ENCODE measurements at regions not wholly inside any gene's neighbourhood (a gene's known extent, or its start where the extent isn't known, plus 50 kb on each side); places are given as distances from the start of the nearest gene placed in this dataset.

DNA sequence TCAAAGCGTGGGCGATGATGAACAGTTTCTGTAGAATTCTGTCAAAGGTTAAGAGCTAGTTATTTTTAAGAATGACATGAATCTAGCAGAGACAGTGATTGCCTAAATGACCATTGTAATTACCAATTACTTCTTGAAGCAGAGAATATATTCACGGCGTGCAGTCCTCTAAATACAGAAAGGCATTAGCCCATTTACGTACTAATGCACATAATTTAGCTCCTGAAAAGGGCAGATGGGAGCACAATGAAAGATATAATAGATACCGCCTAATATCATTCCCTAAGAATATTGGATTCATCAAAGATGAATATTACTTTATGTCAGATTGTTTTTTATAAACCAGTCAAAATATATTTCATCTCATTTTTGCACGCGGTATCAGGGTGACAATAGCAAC is 212.4 kb downstream of the URI1 start:
- Histone ChIP-seq H3K79me2 (ENCODE audit: insufficient read depth) (no peaks in the 10 kb centered on the region), H3K9me2 (no peaks in the 10 kb centered on the region), H3K4me2 (no peak overlapping the region), H3K9ac (no peak overlapping the region), H3K36me3 (replicated peaks in 1 of 2; ENCODE audit: control insufficient read depth in 1 of 2, insufficient read depth in 2 of 2, low read length in 1 of 2) (no peaks in the 10 kb centered on the region), H3K4me3 (ENCODE audit: low read depth in 2 of 2, low read length in 1 of 2) (no peak overlapping the region), H3K27ac (ENCODE audit: low read depth in 2 of 2, low read length in 1 of 2) (peak overlapping the region; percentile 9 to 98; a peak in 3 of 4 replicates), H4K20me1 (ENCODE audit: insufficient read depth) (no peaks in the 10 kb centered on the region), H3K4me1 (ENCODE audit: control insufficient read depth in 1 of 2, insufficient read depth in 2 of 2, low read depth in 1 of 2, low read length in 1 of 2) (peaks cover 0 to 57% of the 10 kb centered on the region in 2 experiments; a peak in 2 of 4 replicates), H2AFZ (ENCODE audit: low read depth) (no peak overlapping the region), H3K27me3 (ENCODE audit: insufficient read depth) (no peaks in the 10 kb centered on the region), H3F3A (replicated peaks; ENCODE audit: insufficient read depth) (no peaks in the 10 kb centered on the region), H3K9me3 (no peaks in the 10 kb centered on the region)
- ChIA-PET POLR2A (interaction anchor here (0.5 to 0.7 kb wide), 2 partner anchors 18 to 251 kb away, joined by 3 read pairs; no protein-coding TSS in a partner anchor), CTCF (interaction anchor here (1.0 to 1.3 kb wide), 3 partner anchors 19 to 496 kb away, joined by 3 read pairs; no protein-coding TSS in a partner anchor)
- DNase-seq, result no peak
- WGBS (ENCODE audit: low lambda C conversion rate), result 20% methylated on average over 8 of the region's 8 CpGs
- TF ChIP-seq, protein P1, sequence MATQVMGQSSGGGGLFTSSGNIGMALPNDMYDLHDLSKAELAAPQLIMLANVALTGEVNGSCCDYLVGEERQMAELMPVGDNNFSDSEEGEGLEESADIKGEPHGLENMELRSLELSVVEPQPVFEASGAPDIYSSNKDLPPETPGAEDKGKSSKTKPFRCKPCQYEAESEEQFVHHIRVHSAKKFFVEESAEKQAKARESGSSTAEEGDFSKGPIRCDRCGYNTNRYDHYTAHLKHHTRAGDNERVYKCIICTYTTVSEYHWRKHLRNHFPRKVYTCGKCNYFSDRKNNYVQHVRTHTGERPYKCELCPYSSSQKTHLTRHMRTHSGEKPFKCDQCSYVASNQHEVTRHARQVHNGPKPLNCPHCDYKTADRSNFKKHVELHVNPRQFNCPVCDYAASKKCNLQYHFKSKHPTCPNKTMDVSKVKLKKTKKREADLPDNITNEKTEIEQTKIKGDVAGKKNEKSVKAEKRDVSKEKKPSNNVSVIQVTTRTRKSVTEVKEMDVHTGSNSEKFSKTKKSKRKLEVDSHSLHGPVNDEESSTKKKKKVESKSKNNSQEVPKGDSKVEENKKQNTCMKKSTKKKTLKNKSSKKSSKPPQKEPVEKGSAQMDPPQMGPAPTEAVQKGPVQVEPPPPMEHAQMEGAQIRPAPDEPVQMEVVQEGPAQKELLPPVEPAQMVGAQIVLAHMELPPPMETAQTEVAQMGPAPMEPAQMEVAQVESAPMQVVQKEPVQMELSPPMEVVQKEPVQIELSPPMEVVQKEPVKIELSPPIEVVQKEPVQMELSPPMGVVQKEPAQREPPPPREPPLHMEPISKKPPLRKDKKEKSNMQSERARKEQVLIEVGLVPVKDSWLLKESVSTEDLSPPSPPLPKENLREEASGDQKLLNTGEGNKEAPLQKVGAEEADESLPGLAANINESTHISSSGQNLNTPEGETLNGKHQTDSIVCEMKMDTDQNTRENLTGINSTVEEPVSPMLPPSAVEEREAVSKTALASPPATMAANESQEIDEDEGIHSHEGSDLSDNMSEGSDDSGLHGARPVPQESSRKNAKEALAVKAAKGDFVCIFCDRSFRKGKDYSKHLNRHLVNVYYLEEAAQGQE (IDR thresholded peaks at IDR 0.05; ENCODE audit: low read depth, low read length), result no peak
- TF ChIP-seq RFX5 (IDR thresholded peaks at IDR 0.05; ENCODE audit: low read length) (no peak), NRF1 (IDR thresholded peaks at IDR 0.05; ENCODE audit: low read depth, low read length) (no peak), SIN3A (IDR thresholded peaks at IDR 0.05; ENCODE audit: borderline replicate concordance, low read depth, low read length) (no peak), TEAD4 (IDR thresholded peaks at IDR 0.05; ENCODE audit: borderline replicate concordance, insufficient read depth) (no peak), NFIC (IDR thresholded peaks at IDR 0.05; ENCODE audit: borderline replicate concordance) (no peak), RAD21 (IDR thresholded peaks at IDR 0.05; ENCODE audit: low read length) (0 out of 2 replicates have a peak, but pooled peaks have one; percentile 2), EP300 (IDR thresholded peaks at IDR 0.05; ENCODE audit: borderline replicate concordance in 1 of 2, low read depth in 1 of 2, low read length in 1 of 2) (peak in 1 of 2 experiments; percentile 78; a peak in 2 of 4 replicates), FOSL2 (IDR thresholded peaks at IDR 0.05; ENCODE audit: borderline replicate concordance, low read depth) (no peak), POLR2AphosphoS5 (IDR thresholded peaks at IDR 0.05; ENCODE audit: low read depth, low read length) (no peak), FOXJ3 (CRISPR knock-in tag; IDR thresholded peaks at IDR 0.05) (no peak), SMC3 (IDR thresholded peaks at IDR 0.05; ENCODE audit: low read depth, low read length) (no peak), RCOR1 (IDR thresholded peaks at IDR 0.05; ENCODE audit: low read length) (peak; percentile 68; the same call in 1 of the 2 replicates), GATA2 (CRISPR knock-in tag; IDR thresholded peaks at IDR 0.05) (peak; percentile 22; the same call in 1 of the 2 replicates), JUND (IDR thresholded peaks at IDR 0.05) (no peak), CHD2 (IDR thresholded peaks at IDR 0.05; ENCODE audit: low read length, partially characterized antibody) (peak; percentile 34), EZH2phosphoT487 (IDR thresholded peaks at IDR 0.05; ENCODE audit: borderline replicate concordance, low read depth) (no peak), GABPA (IDR thresholded peaks at IDR 0.05; ENCODE audit: low read depth) (no peak), MEF2A (IDR thresholded peaks at IDR 0.05; ENCODE audit: borderline replicate concordance, low read depth) (no peak), FOXM1 (IDR thresholded peaks at IDR 0.05; ENCODE audit: low read depth) (no peak), TCF12 (IDR thresholded peaks at IDR 0.05) (no peak), TAF1 (IDR thresholded peaks at IDR 0.05; ENCODE audit: borderline replicate concordance, low read depth, low read length) (no peak)
- TF ChIP-seq, protein P2, sequence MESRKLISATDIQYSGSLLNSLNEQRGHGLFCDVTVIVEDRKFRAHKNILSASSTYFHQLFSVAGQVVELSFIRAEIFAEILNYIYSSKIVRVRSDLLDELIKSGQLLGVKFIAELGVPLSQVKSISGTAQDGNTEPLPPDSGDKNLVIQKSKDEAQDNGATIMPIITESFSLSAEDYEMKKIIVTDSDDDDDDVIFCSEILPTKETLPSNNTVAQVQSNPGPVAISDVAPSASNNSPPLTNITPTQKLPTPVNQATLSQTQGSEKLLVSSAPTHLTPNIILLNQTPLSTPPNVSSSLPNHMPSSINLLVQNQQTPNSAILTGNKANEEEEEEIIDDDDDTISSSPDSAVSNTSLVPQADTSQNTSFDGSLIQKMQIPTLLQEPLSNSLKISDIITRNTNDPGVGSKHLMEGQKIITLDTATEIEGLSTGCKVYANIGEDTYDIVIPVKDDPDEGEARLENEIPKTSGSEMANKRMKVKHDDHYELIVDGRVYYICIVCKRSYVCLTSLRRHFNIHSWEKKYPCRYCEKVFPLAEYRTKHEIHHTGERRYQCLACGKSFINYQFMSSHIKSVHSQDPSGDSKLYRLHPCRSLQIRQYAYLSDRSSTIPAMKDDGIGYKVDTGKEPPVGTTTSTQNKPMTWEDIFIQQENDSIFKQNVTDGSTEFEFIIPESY (IDR thresholded peaks at IDR 0.05; ENCODE audit: borderline replicate concordance, low read depth), result no peak
- TF ChIP-seq, protein P3, sequence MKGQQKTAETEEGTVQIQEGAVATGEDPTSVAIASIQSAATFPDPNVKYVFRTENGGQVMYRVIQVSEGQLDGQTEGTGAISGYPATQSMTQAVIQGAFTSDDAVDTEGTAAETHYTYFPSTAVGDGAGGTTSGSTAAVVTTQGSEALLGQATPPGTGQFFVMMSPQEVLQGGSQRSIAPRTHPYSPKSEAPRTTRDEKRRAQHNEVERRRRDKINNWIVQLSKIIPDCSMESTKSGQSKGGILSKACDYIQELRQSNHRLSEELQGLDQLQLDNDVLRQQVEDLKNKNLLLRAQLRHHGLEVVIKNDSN (IDR thresholded peaks at IDR 0.05; ENCODE audit: borderline replicate concordance, low read depth), result no peak
- TF ChIP-seq, protein P4, sequence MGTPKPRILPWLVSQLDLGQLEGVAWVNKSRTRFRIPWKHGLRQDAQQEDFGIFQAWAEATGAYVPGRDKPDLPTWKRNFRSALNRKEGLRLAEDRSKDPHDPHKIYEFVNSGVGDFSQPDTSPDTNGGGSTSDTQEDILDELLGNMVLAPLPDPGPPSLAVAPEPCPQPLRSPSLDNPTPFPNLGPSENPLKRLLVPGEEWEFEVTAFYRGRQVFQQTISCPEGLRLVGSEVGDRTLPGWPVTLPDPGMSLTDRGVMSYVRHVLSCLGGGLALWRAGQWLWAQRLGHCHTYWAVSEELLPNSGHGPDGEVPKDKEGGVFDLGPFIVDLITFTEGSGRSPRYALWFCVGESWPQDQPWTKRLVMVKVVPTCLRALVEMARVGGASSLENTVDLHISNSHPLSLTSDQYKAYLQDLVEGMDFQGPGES (IDR thresholded peaks at IDR 0.05; ENCODE audit: low read depth, low read length), result no peak
- TF ChIP-seq, protein P5, sequence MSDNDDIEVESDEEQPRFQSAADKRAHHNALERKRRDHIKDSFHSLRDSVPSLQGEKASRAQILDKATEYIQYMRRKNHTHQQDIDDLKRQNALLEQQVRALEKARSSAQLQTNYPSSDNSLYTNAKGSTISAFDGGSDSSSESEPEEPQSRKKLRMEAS (IDR thresholded peaks at IDR 0.05; ENCODE audit: low read depth), result no peak
- TF ChIP-seq, protein P6, sequence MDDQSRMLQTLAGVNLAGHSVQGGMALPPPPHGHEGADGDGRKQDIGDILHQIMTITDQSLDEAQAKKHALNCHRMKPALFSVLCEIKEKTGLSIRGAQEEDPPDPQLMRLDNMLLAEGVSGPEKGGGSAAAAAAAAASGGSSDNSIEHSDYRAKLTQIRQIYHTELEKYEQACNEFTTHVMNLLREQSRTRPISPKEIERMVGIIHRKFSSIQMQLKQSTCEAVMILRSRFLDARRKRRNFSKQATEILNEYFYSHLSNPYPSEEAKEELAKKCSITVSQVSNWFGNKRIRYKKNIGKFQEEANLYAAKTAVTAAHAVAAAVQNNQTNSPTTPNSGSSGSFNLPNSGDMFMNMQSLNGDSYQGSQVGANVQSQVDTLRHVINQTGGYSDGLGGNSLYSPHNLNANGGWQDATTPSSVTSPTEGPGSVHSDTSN (IDR thresholded peaks at IDR 0.05), result no peak

Measured in SK-N-SH (cell line).